HEK293T (cell line): ENCODE measurements at regions not wholly inside any gene's neighbourhood (a gene's known extent, or its start where the extent isn't known, plus 50 kb on each side); places are given as distances from the start of the nearest gene placed in this dataset.

Experiments
- CTCF ChIA-PET: fragments of 350-600 bp; formaldehyde crosslinking; extraction: SDS; loops from one replicate; lab custom pipeline; 2021; ENCODE audit warnings: antibody characterized with exemption, inconsistent platforms; lab: Yijun Ruan, JAX
- POLR2A ChIA-PET: fragments of 350-600 bp; formaldehyde crosslinking; extraction: SDS; loops from one replicate; lab custom pipeline; 2020; ENCODE audit warnings: antibody characterized with exemption, inconsistent platforms; lab: Yijun Ruan, JAX
- DNase-seq: peaks from one replicate; pipeline ENCODE4 v3.0.0; 2012; ENCODE audit warnings: mixed read lengths; ENCODE audit errors: extremely low spot score
- ARNT ChIP-seq: fragments of 450-650 bp; IDR thresholded peaks from 2 replicates; pipeline ENCODE4 v1.6.1; 2017; ENCODE audit warnings: mild to moderate bottlenecking
- BHLHE40 ChIP-seq: fragments of 450-650 bp; IDR thresholded peaks from 2 replicates; pipeline ENCODE4 v1.6.1; 2016; ENCODE audit warnings: mild to moderate bottlenecking, moderate library complexity, borderline replicate concordance
- CTBP1 ChIP-seq: fragments of 450-650 bp; IDR thresholded peaks from 2 replicates; pipeline ENCODE4 v1.6.1; 2016; ENCODE audit warnings: borderline replicate concordance
- ELF4 ChIP-seq: fragments of 450-650 bp; IDR thresholded peaks from 2 replicates; pipeline ENCODE4 v1.6.1; 2017; ENCODE audit warnings: antibody characterized with exemption
- FOXA1 ChIP-seq: fragments of 450-650 bp; IDR thresholded peaks from 2 replicates; pipeline ENCODE4 v1.6.1; 2016; ENCODE audit warnings: mild to moderate bottlenecking
- FOXK2 ChIP-seq: fragments of 450-650 bp; IDR thresholded peaks from 2 replicates; pipeline ENCODE4 v1.6.1; 2016; ENCODE audit warnings: mild to moderate bottlenecking
- FOXM1 ChIP-seq: fragments of 450-650 bp; IDR thresholded peaks from 2 replicates; pipeline ENCODE4 v1.6.1; 2017; ENCODE audit warnings: mild to moderate bottlenecking, borderline replicate concordance
- HDGF ChIP-seq: fragments of 450-650 bp; IDR thresholded peaks from 2 replicates; pipeline ENCODE4 v1.6.1; 2017; ENCODE audit warnings: antibody characterized with exemption, borderline replicate concordance
- L3MBTL2 ChIP-seq: fragments of 450-650 bp; conservative IDR thresholded peaks from 2 replicates; pipeline ENCODE4 v1.6.1; 2016; ENCODE audit warnings: mild to moderate bottlenecking
- LEF1 ChIP-seq: fragments of 450-650 bp; IDR thresholded peaks from 2 replicates; pipeline ENCODE4 v1.6.1; 2017; ENCODE audit warnings: mild to moderate bottlenecking, borderline replicate concordance
- NFRKB ChIP-seq: fragments of 450-650 bp; IDR thresholded peaks from 2 replicates; pipeline ENCODE4 v1.6.1; 2016; ENCODE audit warnings: mild to moderate bottlenecking, moderate library complexity
- PKNOX1 ChIP-seq: fragments of 450-650 bp; IDR thresholded peaks from 2 replicates; pipeline ENCODE4 v1.6.1; 2016
- SP1 ChIP-seq: fragments of 450-650 bp; IDR thresholded peaks from 2 replicates; pipeline ENCODE4 v1.6.1; 2017
- SUZ12 ChIP-seq: fragments of 450-650 bp; IDR thresholded peaks from 2 replicates; pipeline ENCODE4 v1.6.1; 2016; ENCODE audit warnings: mild to moderate bottlenecking
- TARDBP ChIP-seq: fragments of 450-650 bp; IDR thresholded peaks from 2 replicates; pipeline ENCODE4 v1.6.1; 2016
- ZNF384 ChIP-seq: fragments of 450-650 bp; IDR thresholded peaks from 2 replicates; pipeline ENCODE4 v1.6.1; 2016

- no peak for DNase-seq
- TF ChIP-seq ELF4 (no peak), ZNF384 (no peak), ARNT (no peak), FOXM1 (no peak), PKNOX1 (no peak), SP1 (no peak), FOXK2 (no peak), NFRKB (no peak), CTBP1 (no peak), HDGF (no peak), SUZ12 (no peak), TARDBP (no peak), LEF1 (no peak)
- POLR2A ChIA-PET = no interaction called here
- CTCF ChIA-PET = no interaction called here
These were observed 120.9 kb upstream of the SGK1 start for GRCh38 chr6:134438837-134439236.

DNA sequence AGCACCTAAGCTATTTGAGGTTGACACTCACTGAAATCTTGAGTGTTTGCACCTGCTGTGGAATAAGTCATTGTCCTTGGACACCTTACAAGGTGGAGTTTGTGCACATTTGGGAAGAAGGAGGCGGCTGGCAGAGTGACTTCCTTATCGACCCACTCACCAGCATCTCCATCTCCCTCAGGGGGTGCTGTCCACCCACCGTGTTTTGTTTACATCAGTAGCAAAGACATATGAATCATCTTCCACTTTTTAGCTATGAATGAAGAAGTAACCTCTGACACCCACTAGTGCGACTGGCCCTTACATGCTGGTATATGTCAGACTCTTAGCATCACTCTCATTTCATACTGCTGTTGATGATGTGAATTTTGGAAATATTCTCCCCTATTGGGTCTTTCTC, 119.5 kb upstream of the SGK1 start:
- no peak for TF ChIP-seq SUZ12
- no peak for DNase-seq
- CTCF ChIA-PET = no interaction called here
- POLR2A ChIA-PET = no interaction called here

GRCh38 chr6:134436950-134437349, 119.0 kb upstream of the SGK1 start:
- POLR2A ChIA-PET = no interaction called here
- CTCF ChIA-PET = no interaction called here
- no peak for DNase-seq
- TF ChIP-seq L3MBTL2 (no peak), BHLHE40 (no peak), FOXA1 (no peak), FOXM1 (no peak), SUZ12 (no peak), ARNT (no peak), SP1 (no peak), FOXK2 (no peak), ZNF384 (no peak), LEF1 (no peak), NFRKB (no peak), TARDBP (no peak), CTBP1 (no peak), HDGF (no peak), PKNOX1 (no peak), ELF4 (no peak)

DNA sequence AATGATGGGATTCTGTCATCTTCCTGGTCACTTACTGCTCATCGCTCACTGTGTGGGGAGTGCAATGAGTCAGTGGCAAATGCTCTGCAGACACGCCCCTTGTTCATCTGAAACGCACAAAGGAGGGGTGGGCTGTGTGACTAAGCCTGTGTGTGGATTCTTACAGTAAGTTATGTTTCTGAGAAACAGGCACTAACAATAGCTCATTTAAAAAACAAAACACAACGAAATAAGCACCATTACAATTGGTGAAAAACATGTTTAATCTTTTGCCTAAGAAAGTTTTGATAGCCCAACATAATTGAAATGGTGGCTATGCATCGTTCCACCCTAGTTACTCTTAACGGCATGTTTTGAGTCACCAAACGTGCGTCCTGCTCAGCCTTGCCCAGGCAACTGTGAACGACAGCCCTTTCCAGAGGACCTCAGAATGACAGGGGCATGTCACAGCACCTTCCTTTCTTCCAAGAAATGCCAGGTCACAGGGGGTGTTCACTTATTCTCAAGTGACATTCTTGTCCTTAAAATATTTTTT, 118.4 kb upstream of the SGK1 start:
- TF ChIP-seq SP1 = no peak
- TF ChIP-seq CTBP1 = no peak
- TF ChIP-seq TARDBP = no peak
- no peak for TF ChIP-seq PKNOX1
- no peak for TF ChIP-seq ZNF384
- no peak for TF ChIP-seq L3MBTL2
- ChIA-PET CTCF (no interaction called here), POLR2A (no interaction called here)
- peak; percentile 64 for DNase-seq

- POLR2A ChIA-PET = no interaction called here
- CTCF ChIA-PET = no interaction called here
- DNase-seq = no peak
- no peak for TF ChIP-seq TARDBP
- TF ChIP-seq SUZ12 = no peak
- no peak for TF ChIP-seq NFRKB
- TF ChIP-seq FOXA1 = no peak
- TF ChIP-seq HDGF = no peak
- no peak for TF ChIP-seq CTBP1
- no peak for TF ChIP-seq LEF1
- TF ChIP-seq FOXK2 = no peak
- no peak for TF ChIP-seq ELF4
- TF ChIP-seq ARNT = no peak
- TF ChIP-seq ZNF384 = no peak
- TF ChIP-seq FOXM1 = no peak
These were observed 117.9 kb upstream of the SGK1 start for GRCh38 chr6:134435814-134436280.

DNA sequence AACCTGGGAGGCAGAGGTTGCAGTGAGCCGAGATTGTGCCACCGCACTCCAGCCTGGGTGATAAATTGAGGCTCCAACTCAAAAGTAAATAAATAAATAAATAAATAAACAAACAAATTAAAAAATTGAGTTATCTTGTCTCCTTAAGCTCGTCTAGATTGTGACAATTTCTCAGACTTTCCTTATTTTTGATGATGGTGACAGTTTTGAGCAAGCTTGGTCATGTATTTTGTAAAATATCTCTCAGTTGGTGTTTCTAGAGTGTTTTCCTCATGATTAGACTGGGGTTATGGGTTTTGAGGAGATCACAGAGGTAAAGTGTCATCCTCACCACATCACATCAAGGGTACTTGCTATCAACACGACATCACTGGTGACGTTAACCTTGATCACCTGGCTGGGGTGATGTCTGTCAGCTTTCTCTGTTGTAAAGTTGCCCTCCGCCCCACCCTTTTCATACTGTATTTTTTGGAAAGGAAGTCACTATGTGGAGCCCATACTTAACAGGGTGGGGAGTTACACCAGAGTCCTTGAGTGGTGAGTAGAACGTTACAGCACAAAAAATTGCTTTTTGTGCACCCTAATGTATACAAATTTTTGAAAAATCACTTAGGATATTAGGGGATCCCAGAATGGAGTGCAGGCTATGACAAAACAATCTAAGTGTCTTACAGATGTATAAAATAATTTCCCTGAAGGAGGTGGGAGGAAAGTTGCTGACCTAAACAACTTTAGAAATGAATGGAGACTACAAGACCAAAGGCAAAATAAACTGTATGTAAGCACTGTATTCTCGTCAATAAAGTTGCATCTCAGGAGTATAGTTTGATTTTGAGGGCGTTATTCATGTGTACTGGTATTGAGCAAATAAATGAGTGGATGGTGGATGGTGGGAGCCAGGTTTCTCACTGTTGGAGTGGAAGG, 116.4 kb upstream of the SGK1 start:
- DNase-seq = no peak
- ChIA-PET CTCF (no interaction called here), POLR2A (no interaction called here)
- TF ChIP-seq SP1 (no peak), ELF4 (no peak), SUZ12 (no peak), FOXA1 (no peak), NFRKB (no peak), BHLHE40 (no peak), CTBP1 (no peak), TARDBP (no peak), FOXM1 (no peak), ARNT (no peak), HDGF (no peak), L3MBTL2 (no peak), ZNF384 (no peak), FOXK2 (no peak), PKNOX1 (no peak), LEF1 (no peak)
